ENCODE measurements at regions not wholly inside any gene's neighbourhood (a gene's known extent, or its start where the extent isn't known, plus 50 kb on each side); places are given as distances from the start of the nearest gene placed in this dataset.
"Not testable (repeated sequence)": the region's sequence is repeated elsewhere in the genome, so short reads cannot be mapped to it uniquely, and the experiment has no call there.

GRCh38 chr6:28838634-28839442, 84.9 kb downstream of the TRIM27 start:
- peak; percentile 52 to 69 for DNase-seq (ENCODE audit: low read depth in 2 of 2)

GRCh38 chr6:28839443-28840120, 84.2 kb downstream of the TRIM27 start:
- DNase-seq (ENCODE audit: low read depth in 2 of 2): no peak

- DNase-seq (ENCODE audit: low read depth in 2 of 2): no peak
Measured at GRCh38 chr6:28841290-28841689, 82.5 kb downstream of the TRIM27 start.

DNA sequence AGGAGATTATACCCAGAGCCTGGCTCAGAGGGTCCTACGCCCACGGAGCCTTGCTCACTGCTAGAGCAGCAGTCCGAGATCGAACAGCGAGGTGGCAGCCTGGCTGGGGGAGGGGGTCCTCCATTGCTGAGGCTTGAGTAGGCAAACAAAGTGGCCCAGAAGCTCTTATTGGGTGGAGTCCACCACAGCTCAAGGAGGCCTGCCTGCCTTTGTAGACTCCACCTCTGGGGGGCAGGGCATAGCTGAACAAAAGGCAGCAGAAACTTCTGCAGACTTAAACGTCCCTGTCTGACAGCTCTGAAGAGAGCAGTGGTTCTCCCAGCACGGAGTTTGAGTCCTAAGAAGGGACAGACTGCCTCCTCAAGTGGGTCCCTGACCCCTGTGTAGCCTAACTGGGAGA, 75.0 kb downstream of the TRIM27 start:
- not testable (repeated sequence) for DNase-seq (ENCODE audit: low read depth in 2 of 2)
